ENCODE measurements at regions not wholly inside any gene's neighbourhood (a gene's known extent, or its start where the extent isn't known, plus 50 kb on each side); places are given as distances from the start of the nearest gene placed in this dataset.

DNA sequence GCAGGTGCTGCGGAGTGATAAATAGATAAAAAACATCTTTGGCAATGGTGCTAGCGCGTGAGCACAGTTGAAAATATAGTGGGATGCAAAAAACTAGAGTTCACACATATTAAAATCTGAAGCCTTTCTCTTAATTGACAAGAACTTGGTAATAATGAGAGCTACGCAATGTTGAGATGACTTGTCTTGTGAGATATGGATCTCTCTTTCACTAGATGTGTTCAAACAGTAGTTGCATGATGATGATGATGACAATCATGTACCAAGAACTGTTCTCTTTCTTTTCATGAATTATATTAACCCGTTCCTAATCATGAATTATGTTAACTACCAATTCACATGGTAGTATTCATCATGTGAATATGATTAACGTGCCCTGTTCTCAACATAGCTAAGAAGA lies 81.1 kb downstream of the DYNAP start:
- H3K23ac ChIP-seq (ENCODE audit: low read depth, low read length), result no peak overlapping the region
- no TSS peak for BruUV-seq (replicated peaks)
- CTCF ChIA-PET, result interaction anchor here (1.2 to 1.8 kb wide), 3 partner anchors 15 to 311 kb away, joined by 3 to 8 read pairs (median 3); no protein-coding TSS in a partner anchor
- no peak overlapping the region for H3K14ac ChIP-seq (replicated peaks; ENCODE audit: low read depth, low read length)
- H3K27ac ChIP-seq (ENCODE audit: insufficient read depth, low read length), result no peak overlapping the region
- no peak for TF ChIP-seq MAZ (IDR thresholded peaks at IDR 0.05; ENCODE audit: borderline replicate concordance, low read depth, low read length)
- TF ChIP-seq RCOR1 (IDR thresholded peaks at IDR 0.05; ENCODE audit: insufficient replicate concordance, low read length), result no peak
- TF ChIP-seq SMC3 (IDR thresholded peaks at IDR 0.05; ENCODE audit: low read depth, low read length), result no peak
- TF ChIP-seq, protein P1, sequence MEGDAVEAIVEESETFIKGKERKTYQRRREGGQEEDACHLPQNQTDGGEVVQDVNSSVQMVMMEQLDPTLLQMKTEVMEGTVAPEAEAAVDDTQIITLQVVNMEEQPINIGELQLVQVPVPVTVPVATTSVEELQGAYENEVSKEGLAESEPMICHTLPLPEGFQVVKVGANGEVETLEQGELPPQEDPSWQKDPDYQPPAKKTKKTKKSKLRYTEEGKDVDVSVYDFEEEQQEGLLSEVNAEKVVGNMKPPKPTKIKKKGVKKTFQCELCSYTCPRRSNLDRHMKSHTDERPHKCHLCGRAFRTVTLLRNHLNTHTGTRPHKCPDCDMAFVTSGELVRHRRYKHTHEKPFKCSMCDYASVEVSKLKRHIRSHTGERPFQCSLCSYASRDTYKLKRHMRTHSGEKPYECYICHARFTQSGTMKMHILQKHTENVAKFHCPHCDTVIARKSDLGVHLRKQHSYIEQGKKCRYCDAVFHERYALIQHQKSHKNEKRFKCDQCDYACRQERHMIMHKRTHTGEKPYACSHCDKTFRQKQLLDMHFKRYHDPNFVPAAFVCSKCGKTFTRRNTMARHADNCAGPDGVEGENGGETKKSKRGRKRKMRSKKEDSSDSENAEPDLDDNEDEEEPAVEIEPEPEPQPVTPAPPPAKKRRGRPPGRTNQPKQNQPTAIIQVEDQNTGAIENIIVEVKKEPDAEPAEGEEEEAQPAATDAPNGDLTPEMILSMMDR (conservative IDR thresholded peaks at IDR 0.05; ENCODE audit: low read depth, low read length), result no peak
- no peak for TF ChIP-seq RFX5 (IDR thresholded peaks at IDR 0.05; ENCODE audit: low read depth, low read length)
- TF ChIP-seq MAFK (IDR thresholded peaks at IDR 0.05; ENCODE audit: low read depth, low read length), result no peak
- TF ChIP-seq ELK1 (IDR thresholded peaks at IDR 0.05; ENCODE audit: borderline replicate concordance, low read depth, low read length), result no peak
- TF ChIP-seq POLR2A (IDR thresholded peaks at IDR 0.05; ENCODE audit: low read depth, low read length), result no peak
- no peak for TF ChIP-seq NFE2L2 (IDR thresholded peaks at IDR 0.05; ENCODE audit: low read depth, low read length)
- TF ChIP-seq RAD21 (IDR thresholded peaks at IDR 0.05; ENCODE audit: low read length), result no peak
- no peak overlapping the region for H2BK15ac ChIP-seq (ENCODE audit: low read depth, low read length)
- H3K56ac ChIP-seq (ENCODE audit: extremely low read depth, insufficient read depth, low read length), result no peak overlapping the region
- H3K79me1 ChIP-seq (ENCODE audit: low read depth in 1 of 2, low read length in 2 of 2), result no peaks in the 10 kb centered on the region
- no peak overlapping the region for H4K5ac ChIP-seq (ENCODE audit: low read depth, low read length)
- DNase-seq, result no peak
- no peak overlapping the region for H2AK5ac ChIP-seq (ENCODE audit: low read depth, low read length)
- H3K18ac ChIP-seq (ENCODE audit: low read depth, low read length), result no peak overlapping the region
- H3K9me3 ChIP-seq (ENCODE audit: control insufficient read depth, insufficient read depth, low read length), result no peaks in the 10 kb centered on the region
- H4K91ac ChIP-seq (ENCODE audit: insufficient read depth, low read depth, low read length), result no peak overlapping the region
- intact Hi-C loops (cut with micrococcal nuclease), result loop anchor here (5.0 kb wide), 1 partner anchor 1105 kb away; no protein-coding TSS in a partner anchor
- H4K8ac ChIP-seq (ENCODE audit: low read depth in 2 of 2, low read length in 2 of 2), result no peak overlapping the region
- H2AK9ac ChIP-seq (replicated peaks; ENCODE audit: low read depth, low read length, poor library complexity), result no peak overlapping the region
- no peaks in the 10 kb centered on the region for H3K9me1 ChIP-seq (ENCODE audit: insufficient read depth, low read length)
- H3K4me2 ChIP-seq (ENCODE audit: low read depth, low read length), result no peak overlapping the region
- H2BK120ac ChIP-seq (ENCODE audit: low read depth, low read length), result no peak overlapping the region
- H2AFZ ChIP-seq (replicated peaks; ENCODE audit: low read length, poor library complexity), result no peak overlapping the region
- dilution Hi-C loops (cut with HindIII; ENCODE audit: low sequenced_read_pairs, unreplicated experiment), result no loop called here
- no peak overlapping the region for H2BK5ac ChIP-seq (ENCODE audit: low read depth, low read length, poor library complexity, severe bottlenecking)
- in situ Hi-C loops (cut with MboI; ENCODE audit: low sequenced_read_pairs), result no loop called here
- no peaks in the 10 kb centered on the region for H4K20me1 ChIP-seq (ENCODE audit: insufficient read depth, low read length)
- POLR2A ChIA-PET (ENCODE audit: unreplicated experiment), result no interaction called here
- ATAC-seq (ENCODE audit: low read depth), result no peak
- H3K27me3 ChIP-seq (ENCODE audit: control insufficient read depth, insufficient read depth, low read length), result no peaks in the 10 kb centered on the region
- H3K4me1 ChIP-seq (ENCODE audit: control insufficient read depth, insufficient read depth, low read length), result 0 out of 2 replicates have a peak, but pooled peaks cover 2% of the 10 kb centered on the region
- H2BK20ac ChIP-seq (ENCODE audit: low read depth, low read length), result no peak overlapping the region
- no peaks in the 10 kb centered on the region for H3K36me3 ChIP-seq (ENCODE audit: control insufficient read depth, insufficient read depth, low read length)
- no peak overlapping the region for H3K9ac ChIP-seq (ENCODE audit: low read depth, low read length)
- no peak overlapping the region for H3K4ac ChIP-seq (ENCODE audit: low read depth, low read length)
- no CpG with 5 or more reads among the region's 6 CpGs for WGBS, 2 experiments (ENCODE audit: extremely low coverage in 2 of 2, insufficient read length in 1 of 2)
- no peak overlapping the region for H3K4me3 ChIP-seq (ENCODE audit: insufficient read depth, low read depth, low read length)
